Epidermal melanocyte (primary cell): ENCODE measurements at regions not wholly inside any gene's neighbourhood (a gene's known extent, or its start where the extent isn't known, plus 50 kb on each side); places are given as distances from the start of the nearest gene placed in this dataset.
"Not testable (repeated sequence)": the region's sequence is repeated elsewhere in the genome, so short reads cannot be mapped to it uniquely, and the experiment has no call there.

ENCODE experiments used
- DNase-seq: peaks from one replicate; pipeline ENCODE4 v3.0.0; 2011; ENCODE audit warnings: low spot score; ENCODE audit not compliant: insufficient read length

- DNase-seq = no peak
These were observed 386.9 kb upstream of the AUTS2 start for GRCh38 chr7:69211336-69211735.

- DNase-seq = no peak
These were observed 386.5 kb upstream of the AUTS2 start for GRCh38 chr7:69211739-69212138.

- no peak for DNase-seq
These were observed 384.4 kb upstream of the AUTS2 start for GRCh38 chr7:69213878-69214277.

GRCh38 chr7:69215516-69215915 lies 382.8 kb upstream of the AUTS2 start:
- not testable (repeated sequence) for DNase-seq

- DNase-seq = no peak
These were observed 380.5 kb upstream of the AUTS2 start for GRCh38 chr7:69217516-69218350.

GRCh38 chr7:69218576-69218975 lies 379.7 kb upstream of the AUTS2 start:
- DNase-seq = no peak

- no peak for DNase-seq
These were observed 378.9 kb upstream of the AUTS2 start for GRCh38 chr7:69219381-69219780.

GRCh38 chr7:69225259-69225943 lies 372.9 kb upstream of the AUTS2 start:
- DNase-seq = no peak

GRCh38 chr7:69228212-69228811 lies 370.0 kb upstream of the AUTS2 start:
- no peak for DNase-seq

GRCh38 chr7:69232445-69233376 lies 365.6 kb upstream of the AUTS2 start:
- DNase-seq = no peak

- DNase-seq = no peak
These were observed 360.7 kb upstream of the AUTS2 start for GRCh38 chr7:69237541-69237940.

GRCh38 chr7:69243016-69243415 lies 355.3 kb upstream of the AUTS2 start:
- no peak for DNase-seq

- DNase-seq = no peak
These were observed 353.6 kb upstream of the AUTS2 start for GRCh38 chr7:69244701-69245100.

- DNase-seq = no peak
These were observed 352.6 kb upstream of the AUTS2 start for GRCh38 chr7:69245646-69246045.

- DNase-seq = no peak
These were observed 351.5 kb upstream of the AUTS2 start for GRCh38 chr7:69246758-69247157.

GRCh38 chr7:69248382-69248828 lies 349.9 kb upstream of the AUTS2 start:
- DNase-seq = not testable (repeated sequence)

- no peak for DNase-seq
These were observed 347.3 kb upstream of the AUTS2 start for GRCh38 chr7:69250958-69251357.

- DNase-seq = no peak
These were observed 343.6 kb upstream of the AUTS2 start for GRCh38 chr7:69254643-69255042.

- DNase-seq = no peak
These were observed 341.6 kb upstream of the AUTS2 start for GRCh38 chr7:69256634-69257081.

- DNase-seq = no peak
These were observed 340.7 kb upstream of the AUTS2 start for GRCh38 chr7:69257592-69257991.

GRCh38 chr7:69259445-69259844 lies 338.8 kb upstream of the AUTS2 start:
- no peak for DNase-seq
